Epithelial cell of esophagus (primary cell): ENCODE measurements at regions not wholly inside any gene's neighbourhood (a gene's known extent, or its start where the extent isn't known, plus 50 kb on each side); places are given as distances from the start of the nearest gene placed in this dataset.
A peak's percentile ranks its signal among the peaks of the same experiment; 100 is the strongest.
"Not testable (repeated sequence)": the region's sequence is repeated elsewhere in the genome, so short reads cannot be mapped to it uniquely, and the experiment has no call there.

Experiments used
- DNase-seq: peaks from one replicate; pipeline ENCODE4 v3.0.0; 2010; ENCODE audit warnings: low read depth
- H3K4me3 ChIP-seq: 2 replicates; pipeline ENCODE4 v1.5.1; 2011; ENCODE audit warnings: mild to moderate bottlenecking, low read length, control low read depth
- CTCF ChIP-seq: IDR thresholded peaks from 2 replicates; pipeline ENCODE4 v1.5.1; 2011; ENCODE audit warnings: low read depth, mild to moderate bottlenecking, low read length, control low read depth, inconsistent platforms; ENCODE audit not compliant: insufficient read depth; ENCODE audit errors: missing control alignments

DNA sequence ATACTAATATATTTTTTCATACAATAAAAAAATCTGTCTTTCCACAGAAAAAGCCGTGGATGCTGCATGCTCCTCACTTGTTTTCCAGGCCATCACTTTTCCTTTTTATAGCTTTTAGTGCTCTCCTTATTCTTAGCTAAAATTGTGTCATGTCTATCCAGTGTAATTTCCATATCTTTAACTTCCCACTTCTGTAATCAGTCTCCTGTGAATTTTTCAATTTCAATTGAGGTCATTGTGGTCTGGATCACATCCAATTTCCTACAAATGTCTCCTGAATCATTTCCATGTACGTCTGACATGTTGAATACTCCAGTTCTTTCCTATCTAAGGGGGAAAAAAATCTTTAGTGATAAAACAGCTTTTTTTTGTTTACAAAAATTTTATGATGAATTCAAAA is 838.2 kb upstream of the B3GALT2 start:
- peak; percentile 83 for DNase-seq
- no peak overlapping the region for H3K4me3 ChIP-seq
- no peak for TF ChIP-seq CTCF

DNA sequence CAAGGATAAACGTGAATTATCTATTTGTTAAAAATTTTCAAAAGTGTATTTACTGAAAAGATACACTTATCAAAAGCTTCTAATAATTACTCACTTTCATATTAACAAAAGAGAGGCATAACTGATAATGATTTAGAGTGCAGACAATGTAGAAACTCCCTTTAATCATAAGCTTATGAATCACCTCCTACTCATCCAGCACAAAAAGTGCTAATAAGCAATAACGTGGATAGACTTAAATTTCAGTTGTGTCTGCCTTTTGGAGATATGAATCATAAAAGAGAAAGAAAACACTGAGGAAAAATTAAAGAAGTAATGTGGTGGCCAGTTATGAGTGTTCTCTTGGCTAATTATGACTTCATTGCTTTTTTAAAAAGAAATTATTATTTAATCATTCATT is 827.6 kb upstream of the B3GALT2 start:
- DNase-seq: peak; percentile 91

DNA sequence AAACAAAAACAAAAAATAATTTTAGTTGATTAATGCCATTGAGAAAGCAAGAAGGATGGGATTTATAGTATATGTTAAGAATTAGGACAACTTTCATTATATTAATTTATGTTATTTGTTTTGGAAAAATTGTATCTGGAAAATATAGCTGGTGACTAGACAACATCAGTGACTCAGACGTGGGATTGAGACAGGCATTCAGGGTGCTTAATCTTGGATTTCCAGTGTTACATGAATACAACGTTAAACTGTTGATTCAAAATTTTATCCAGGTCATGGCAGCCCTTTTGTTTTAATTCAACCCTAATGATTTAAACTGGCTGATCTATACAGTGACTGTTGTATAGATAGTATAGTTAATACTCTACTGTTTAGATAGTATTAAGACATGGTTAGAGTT is 827.1 kb upstream of the B3GALT2 start:
- no peak for TF ChIP-seq CTCF
- DNase-seq: peak; percentile 71
- H3K4me3 ChIP-seq: no peak overlapping the region

More for the DNA sequence above, 827.6 kb upstream of the B3GALT2 start:
- TF ChIP-seq CTCF: no peak
- H3K4me3 ChIP-seq: no peak overlapping the region

DNA sequence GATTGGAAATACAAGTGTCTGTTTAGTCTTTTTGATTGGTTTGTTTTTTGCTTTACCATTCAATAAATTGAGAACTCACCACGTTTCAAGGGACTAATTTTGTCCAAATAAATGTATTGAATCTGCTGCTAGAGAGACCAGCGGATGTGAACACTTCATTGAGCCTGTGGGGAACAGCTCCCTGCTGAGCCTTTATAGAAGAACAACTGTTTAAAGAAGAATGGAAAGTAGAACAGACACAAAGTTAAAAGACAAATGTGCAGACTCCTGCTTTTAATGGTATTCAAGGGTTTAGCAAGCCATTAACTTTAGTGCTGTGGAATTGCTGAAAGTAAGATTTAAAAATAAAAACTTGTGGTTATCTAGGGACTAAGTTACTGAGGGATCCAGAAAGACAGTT is 817.7 kb upstream of the B3GALT2 start:
- DNase-seq: no peak
- no peak for TF ChIP-seq CTCF
- H3K4me3 ChIP-seq: no peak overlapping the region

GRCh38 chr1:194001726-194002350 is 815.4 kb upstream of the B3GALT2 start:
- not testable (repeated sequence) for DNase-seq, H3K4me3 ChIP-seq

GRCh38 chr1:193988885-193989284 is 802.5 kb upstream of the B3GALT2 start:
- no peak for DNase-seq
- TF ChIP-seq CTCF: no peak
- no peak overlapping the region for H3K4me3 ChIP-seq

DNA sequence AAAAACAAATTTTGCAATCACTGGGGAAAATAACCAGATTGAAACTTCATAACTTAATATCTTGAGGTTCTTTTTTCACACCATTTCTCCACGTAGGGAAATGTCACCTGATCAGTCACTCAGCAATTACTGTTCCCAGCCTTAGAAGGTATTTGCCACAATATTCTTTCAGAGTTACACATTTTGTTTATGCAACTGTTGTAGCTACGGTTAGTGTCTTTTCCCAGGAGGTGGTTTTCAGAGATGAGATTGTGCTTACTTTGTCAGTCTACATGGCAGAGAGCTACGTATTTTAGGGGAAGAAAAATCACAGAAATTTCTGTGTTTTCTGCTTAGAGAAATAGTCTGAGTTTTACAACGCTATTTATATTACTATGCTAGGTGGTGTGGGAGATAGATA is 792.8 kb upstream of the B3GALT2 start:
- DNase-seq: no peak
- no peak overlapping the region for H3K4me3 ChIP-seq
- TF ChIP-seq CTCF: no peak
